HG02678 (cell line): ENCODE measurements at regions not wholly inside any gene's neighbourhood (a gene's known extent, or its start where the extent isn't known, plus 50 kb on each side); places are given as distances from the start of the nearest gene placed in this dataset.

Experiments used
- ATAC-seq: cut with Tn5 transposase; IDR thresholded peaks from one replicate; pipeline ENCODE4 v1.9.1; 2021; ENCODE audit warnings: mild to moderate bottlenecking, moderate library complexity; ENCODE audit not compliant: unreplicated experiment

DNA sequence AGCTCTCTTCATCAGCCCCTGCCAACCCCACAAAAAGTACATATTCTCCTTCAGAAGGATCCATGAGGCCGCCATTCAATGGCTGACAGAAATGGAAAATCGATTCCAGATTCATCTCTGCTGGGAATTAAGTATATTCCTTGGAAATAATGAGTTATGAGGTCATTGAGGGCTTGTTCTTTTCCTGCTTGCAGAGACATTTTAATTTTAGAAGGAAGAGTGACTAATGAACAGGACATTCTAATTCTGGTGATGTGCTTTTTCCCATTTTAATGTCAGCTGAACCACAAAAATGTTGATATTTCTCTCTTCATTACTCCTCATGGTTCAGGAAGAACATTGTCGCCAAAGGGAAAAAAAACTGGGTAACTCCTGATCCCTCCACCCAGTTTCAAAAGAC is 314.0 kb downstream of the PIK3R1 start:
- ATAC-seq = no peak

DNA sequence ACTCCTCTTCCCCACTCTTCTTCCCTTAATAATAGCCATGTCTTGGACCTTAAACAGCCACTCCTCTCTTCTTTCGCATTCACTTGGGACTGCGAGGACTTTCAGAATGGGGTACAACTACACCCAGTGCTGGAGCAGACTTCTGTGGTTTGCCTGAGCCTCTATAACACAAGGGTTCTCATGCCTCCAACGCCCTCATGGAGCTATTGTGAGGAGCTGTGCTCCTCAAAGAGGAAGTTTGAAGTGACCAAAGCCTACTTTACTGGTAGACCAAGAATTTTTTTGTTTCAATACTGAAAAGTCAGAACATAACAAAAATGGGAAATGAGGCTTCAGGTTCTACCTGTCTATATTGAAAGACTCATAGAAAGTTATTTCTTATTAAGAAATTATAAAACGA is 316.4 kb downstream of the PIK3R1 start:
- ATAC-seq = no peak

DNA sequence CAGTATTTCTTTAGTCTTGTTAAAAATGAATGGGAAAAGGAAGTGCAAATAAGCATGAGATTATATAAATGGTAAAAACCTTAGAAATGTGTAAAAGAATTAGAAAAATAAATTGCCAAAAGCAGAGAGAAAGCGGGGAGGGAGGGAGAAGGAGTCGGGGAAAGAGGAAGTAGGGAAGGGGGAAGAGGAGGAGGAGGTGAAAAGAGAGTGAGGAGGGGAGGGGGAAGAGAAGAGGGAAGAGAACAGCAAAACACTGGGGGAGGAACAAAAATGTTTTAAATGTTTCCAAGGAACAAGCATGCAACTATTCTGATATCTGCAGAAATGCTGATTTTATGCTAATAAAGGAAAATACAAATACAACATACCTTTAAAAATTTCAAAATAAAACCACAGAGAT is 317.5 kb downstream of the PIK3R1 start:
- ATAC-seq = no peak

DNA sequence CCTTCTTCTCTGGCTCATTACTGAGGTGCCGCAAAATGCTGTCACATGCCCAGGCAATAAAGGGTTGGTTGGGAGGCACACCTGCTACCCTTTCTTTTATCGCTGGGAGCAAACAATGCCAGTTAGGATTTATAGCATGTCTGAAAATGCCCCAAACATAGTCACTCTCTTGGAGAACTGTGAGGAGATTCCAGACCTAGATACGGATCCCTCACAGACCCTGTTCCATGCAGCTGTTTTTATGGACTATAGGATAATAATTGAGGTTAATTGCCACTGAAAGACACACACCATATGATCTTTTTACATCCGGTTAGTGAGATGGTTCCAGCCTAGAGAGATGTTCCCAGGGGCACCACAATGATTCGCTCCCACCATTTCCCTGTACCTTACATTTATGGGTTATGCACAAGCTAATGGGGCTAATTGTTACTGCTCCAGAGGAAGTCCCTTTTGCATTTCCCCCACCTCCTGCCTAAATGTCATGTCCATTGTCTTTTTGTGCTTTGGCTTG is 318.1 kb downstream of the PIK3R1 start:
- no peak for ATAC-seq

DNA sequence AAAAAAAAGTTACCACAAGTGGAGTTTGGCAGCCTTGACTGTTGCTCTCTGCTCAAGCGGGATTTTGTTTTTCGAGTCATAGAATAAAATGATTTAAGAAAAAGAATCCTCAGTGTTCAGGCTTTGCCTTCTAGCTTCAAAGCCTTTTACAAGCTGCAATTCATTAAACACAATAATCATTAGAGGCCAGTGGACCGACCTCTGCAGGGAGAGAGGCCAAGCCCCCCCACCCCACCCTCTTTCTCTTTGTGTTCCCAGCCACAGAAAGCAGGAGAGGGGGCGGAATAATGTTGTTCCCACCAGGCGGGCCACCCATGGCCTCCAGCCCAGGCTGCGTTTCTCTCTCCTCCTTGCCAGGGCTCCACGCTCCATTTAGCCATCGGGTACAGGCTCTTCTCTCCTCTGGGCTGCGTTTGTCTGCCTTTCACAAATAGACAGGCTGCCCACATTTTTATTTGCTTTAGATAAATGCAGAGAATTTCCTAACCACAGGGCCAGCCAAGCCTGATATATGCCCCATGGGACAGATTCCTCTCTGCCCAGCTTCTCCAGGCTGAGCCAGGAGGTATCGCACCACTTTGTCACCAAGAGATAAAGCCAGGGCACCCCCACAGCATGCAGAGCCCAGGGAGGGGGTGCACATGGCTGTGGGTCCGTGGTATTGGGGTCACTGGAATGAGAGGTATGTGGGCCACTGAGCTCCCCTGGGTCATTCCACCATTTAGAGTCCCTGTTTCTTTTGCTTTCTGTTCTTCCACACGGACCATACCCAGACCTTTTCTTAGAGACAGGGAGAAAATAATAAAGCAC is 318.8 kb downstream of the PIK3R1 start:
- ATAC-seq = no peak

DNA sequence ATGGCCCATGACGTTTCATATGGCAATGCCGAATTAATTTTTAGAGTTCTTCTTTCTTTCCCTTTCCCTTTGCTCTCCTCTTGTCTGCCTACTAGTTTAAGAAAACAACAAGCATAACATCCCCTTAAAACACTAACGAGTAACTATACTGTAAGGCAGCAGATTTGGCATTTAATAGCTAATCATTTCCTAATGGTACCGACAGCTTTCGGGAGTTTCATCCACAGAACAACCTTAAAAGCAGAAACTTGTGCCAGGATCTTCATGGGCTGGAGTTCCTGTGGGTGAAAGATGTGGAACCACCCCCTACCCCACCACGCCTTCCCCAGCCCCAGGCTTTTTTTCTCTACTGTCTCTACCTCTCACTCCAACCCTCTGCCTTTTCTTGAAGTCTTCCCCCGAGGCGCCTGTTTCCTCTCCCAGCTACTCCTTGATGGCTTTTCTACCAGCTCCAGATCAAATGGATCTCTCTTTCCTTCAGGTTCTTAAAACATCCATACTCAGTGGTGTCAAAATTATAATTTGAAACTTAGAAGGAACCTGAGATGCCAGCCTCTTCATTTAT is 319.5 kb downstream of the PIK3R1 start:
- ATAC-seq = no peak

DNA sequence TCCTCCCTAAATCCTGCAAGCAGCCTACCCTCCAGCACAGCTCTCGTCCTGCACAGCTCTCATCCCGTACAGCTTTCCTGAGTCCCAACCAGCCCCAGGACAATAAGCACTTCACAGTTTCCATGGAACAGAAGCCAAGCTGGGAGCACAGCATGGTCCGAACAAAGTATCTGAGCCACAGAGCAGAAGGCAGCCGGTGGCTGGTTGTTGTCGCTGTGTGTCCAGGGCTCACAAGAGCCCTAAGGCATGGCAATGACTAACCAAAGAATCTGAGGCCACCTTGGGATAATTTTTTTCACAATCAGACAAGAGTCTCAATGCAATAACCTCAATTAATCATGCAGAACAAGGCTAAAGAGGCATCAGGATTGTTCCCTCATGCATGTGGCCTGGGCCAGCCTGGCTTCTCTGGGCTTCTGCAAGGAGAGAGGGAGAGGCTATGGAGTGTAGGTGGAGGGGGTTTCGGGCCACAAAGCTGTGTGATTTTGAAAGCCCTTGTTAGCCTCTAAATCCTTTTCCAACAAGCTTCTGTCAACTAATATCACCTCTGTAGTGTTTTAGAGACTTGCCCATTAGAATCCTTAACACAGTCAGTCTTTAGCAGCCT is 323.4 kb downstream of the PIK3R1 start:
- no peak for ATAC-seq

DNA sequence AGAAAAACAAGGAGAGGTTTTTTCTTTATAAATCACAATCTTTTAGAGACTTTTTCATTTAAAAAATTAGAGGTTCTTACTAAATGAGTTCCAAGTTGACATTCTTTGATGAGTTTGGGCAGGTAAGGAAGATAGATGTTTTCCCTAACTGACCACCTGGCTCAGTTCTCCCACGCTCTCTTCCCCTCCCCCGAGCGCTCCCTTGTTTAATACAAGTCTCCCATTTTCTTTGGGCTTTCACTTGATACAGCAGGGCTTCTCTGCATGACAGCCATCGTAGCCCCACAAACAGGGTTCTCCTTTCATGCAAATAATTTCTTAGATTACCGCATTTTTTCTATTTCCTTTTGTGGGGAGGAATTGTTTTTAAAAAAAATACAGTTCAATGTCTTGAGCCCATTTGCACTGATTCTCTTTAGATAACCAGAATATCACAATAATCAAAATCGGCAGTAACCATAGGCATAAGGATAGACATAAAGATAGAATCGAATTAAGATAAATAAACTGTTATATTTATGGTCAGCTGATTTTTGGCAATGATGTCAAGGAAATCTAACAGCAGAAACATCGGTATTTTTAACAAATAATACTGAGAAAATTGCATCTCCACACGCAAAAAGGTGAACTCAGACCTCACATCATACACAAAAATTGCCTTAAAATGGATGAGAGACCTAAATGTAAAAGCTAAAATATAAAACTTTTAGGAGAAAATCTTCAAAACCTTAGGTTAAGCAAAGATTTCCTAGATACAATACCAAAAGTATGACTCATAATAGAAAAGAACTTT is 325.4 kb downstream of the PIK3R1 start:
- no peak for ATAC-seq

DNA sequence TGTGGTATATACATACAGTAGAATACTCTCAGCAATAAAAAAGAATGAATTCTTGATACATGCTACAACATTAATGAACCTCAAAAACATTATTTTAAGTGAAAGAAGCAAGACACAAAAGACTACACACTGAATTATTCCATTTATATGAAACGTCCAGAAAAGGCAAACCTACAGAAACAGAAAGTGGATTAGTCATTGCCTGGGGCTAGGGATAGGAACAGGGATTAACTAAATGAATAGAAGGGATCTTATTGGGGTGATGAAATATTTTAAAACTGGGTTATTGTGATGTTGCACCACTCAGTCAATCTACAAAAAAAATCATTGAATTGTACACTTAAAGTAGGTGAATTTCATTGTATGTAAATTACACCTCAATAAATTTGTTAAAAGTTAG is 326.7 kb downstream of the PIK3R1 start:
- no peak for ATAC-seq

DNA sequence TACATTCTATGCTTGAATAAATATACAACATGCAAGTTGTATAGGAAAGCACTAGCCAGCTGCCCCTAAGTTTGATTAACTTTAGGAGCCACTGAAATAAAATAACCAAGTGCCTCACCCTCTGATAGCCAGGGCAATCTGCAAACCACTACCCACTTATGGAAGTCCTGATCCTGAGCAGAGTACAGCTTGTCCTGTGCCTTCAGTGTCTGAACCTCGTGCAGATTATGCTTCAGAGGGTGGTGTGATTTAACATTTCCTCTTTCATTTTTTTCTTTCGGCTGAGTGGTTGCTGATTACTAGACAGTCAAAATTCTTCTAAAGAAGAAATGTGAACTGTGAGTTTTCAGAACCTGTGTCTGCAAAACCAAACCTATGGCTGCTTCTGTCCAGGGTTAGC is 327.7 kb downstream of the PIK3R1 start:
- no peak for ATAC-seq

DNA sequence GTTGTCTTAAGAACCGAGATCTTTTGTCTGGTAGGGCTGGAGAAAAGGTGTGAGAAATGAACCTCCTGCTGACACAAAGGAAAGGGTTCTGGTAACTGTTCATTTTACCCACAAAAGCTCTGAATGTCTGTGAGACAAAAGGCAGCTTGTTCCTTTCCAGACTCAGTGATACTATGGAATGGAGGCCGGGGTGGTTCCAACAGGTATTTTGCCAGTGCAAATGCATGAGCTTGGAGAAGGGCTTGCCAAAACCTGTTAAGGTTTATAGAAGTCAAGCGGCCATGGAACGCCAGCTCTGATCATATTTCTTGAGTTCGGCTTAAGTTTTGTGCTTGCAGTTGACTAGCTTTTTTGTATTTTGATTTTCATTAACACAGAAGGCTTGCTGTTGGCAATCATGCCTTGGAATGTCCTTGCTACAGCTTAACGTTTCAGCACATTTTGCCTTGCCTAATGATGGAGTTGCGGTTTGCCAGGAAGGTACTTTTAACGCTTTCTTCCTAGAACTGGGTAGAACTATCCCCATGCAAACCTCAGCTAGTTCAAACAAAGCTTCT is 328.6 kb downstream of the PIK3R1 start:
- no peak for ATAC-seq

DNA sequence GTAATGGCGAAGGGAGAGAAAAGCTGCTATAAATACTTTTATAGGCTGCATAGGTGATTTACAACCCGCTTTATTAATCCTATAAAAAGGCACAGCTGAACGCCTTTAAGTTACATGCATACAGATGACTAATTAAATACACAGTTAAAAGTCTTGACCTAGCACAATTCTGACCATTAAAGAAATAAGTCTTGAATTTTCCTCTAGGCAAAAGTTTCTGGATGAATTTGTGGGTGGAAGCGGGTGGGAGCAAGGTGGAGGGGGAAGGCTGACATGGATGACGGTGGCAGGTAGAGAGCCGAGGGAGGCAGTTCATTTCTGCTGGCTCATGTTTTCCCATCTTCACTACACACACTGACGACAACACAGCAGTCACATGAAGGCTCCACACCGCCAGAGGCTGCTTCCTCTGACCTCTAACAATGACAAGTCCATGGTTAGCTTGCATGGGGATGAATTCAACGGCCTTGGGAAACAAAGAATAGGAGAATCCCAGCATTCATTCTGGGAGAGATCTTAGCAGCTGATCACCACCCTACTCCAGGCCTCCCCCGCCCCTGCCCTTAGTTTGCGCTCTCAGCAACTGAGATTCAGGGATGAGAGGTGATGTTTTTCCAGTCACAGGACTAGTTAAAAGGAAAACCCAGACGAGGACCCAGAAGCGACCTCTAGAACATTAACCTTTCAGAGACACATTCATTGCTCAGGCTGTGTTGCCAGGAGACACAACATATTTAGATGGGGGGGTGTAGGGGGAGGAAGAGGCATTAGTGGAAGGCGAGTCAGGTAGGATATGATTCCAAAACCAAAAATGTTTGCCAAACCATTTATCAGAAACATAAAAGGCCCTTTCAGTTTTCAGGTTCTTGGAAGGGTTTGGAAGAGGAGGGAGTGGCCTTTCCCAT is 329.3 kb downstream of the PIK3R1 start:
- no peak for ATAC-seq

DNA sequence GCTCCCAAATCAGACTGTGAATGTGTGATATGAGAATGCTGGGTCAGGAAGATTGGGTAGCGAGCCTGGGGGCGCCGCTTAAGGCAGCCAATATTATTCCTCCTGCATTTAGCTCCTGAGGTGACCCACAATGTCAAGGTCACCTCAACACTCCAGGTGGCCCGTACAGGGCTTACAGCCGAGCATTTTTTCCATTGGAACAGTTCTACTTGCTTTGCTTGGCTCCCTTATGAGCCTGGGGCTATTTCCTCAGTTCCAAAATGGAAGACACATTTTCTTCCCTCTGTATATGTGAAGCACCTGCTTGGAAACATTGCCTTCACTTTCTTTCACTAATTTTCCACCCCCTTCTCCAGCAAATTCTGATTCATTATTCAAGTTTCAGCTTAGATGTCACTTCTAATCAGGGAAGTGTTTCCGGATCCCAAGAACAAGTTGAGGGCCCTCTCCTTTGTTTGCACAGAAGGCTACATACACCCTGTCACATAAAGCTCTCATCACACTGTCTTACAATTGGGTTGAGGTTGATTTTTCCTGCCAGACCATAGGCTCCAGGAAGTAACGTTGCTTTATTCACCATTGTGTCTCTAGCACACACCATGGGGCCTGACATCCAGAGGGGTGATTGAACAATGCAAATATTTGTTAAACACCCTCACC is 330.2 kb downstream of the PIK3R1 start:
- no peak for ATAC-seq

DNA sequence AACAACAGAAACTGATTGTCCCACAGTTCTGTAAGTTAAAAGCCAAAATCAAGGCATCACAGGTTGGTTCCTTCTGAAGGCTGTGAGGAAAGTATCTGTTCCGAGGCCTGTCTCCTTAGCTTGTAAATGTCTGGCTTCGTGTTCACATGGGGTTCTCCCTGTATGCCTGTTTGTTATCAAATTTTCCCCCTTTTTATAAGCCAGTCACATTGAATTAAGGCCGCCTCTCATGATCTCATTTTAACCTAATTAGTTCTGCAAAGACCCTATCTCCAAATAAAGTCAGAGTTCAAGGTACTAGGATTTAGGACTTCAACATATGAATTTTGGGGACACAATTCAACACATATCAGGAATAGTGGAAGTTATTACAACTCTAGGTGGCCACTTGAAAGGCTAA is 331.5 kb downstream of the PIK3R1 start:
- ATAC-seq = no peak

DNA sequence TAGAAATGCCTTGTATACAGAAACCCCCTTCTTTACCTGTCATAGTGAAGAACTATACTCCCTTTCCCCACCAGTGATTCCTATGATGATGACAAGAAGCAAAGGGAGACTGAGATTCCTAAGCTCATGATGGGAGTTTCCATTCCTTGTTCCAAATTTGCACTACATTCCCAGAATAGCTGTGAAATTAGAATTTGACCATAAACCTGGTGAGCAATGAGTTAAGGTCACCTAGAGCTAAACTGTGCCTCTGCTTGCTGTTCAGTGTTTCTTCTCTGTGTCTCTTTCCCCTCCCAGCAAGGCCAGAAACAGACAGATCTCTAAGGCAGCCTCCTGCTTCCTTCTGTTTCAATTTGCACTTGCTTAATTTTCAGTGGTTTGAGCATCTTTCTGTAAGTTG is 332.1 kb downstream of the PIK3R1 start:
- no peak for ATAC-seq

DNA sequence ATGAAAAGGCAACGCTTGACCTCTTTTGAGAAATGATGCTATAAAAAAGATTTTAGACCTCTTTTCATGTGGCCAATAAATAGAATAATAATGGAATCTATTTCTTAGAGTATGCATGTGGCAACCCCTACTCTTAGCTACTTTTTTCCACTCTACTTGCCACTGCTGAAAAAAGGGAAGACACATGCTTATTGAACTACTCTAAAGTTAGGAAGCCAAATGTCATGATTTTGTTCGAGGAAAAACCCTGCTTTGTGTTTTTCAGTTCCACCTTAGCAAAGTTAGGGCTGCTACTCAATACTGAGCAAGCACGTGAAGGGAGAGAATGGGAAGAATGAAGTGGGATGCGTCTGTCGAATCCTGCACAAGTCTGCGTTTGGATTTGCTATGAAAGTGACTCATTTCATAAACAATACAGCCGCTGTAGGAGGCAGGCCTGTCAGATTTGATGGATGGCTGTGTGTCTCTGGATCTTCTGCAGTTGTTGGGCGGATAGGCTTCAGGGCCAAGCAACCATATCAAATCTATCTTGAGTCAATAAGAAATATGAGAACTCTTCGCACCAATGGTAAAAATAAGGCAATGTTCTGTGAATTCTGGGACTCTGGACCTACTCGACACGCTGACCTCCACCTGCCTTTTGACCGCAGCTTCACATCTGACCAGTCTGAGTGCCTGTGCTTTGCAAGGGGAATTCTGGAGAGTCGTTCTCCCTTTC is 333.6 kb downstream of the PIK3R1 start:
- no peak for ATAC-seq

DNA sequence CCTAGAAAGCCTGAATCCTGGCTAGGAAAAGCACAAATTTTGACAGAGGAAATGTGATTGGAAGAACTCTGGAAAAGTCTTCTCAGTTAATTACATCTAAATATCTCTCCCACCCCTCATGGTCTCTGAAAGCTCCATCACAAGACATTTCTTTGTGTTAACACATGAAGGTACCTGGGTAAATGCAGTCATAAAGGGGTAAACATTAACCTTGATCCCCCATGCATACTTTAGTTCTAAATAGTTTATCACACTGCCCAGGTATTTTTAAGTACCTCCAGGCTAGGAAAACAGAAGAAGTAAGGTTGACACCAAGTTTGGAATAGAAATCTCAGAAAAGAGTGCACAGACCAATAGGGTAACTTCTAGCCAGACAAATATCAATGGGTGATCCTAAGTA is 334.5 kb downstream of the PIK3R1 start:
- no peak for ATAC-seq

DNA sequence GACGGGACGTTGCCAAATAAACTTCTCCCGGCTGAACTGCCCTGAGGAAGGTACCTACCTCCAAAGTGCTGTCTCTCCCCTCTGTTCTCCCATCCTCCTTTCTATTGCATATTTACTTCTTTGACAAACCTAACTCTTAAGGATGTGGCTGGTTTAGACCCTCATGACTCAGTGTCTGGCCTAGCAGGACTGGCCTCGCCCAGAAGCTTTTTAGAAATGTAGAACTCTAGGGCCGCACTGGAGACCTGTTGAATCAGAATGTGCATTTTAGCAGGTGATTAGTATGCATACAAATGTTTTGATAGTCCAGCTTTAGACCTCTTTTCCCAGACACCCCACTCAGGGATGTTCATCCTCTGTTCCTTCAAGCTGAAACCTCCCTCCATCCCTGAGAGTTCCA is 335.9 kb downstream of the PIK3R1 start:
- no peak for ATAC-seq
